GM21825 (cell line): ENCODE measurements at regions not wholly inside any gene's neighbourhood (a gene's known extent, or its start where the extent isn't known, plus 50 kb on each side); places are given as distances from the start of the nearest gene placed in this dataset.
"Not testable (repeated sequence)": the region's sequence is repeated elsewhere in the genome, so short reads cannot be mapped to it uniquely, and the experiment has no call there.

Experiments
- ATAC-seq: cut with Tn5 transposase; IDR thresholded peaks from one replicate; pipeline ENCODE4 v1.9.1; 2021; ENCODE audit warnings: mild to moderate bottlenecking, moderate library complexity; ENCODE audit not compliant: unreplicated experiment

DNA sequence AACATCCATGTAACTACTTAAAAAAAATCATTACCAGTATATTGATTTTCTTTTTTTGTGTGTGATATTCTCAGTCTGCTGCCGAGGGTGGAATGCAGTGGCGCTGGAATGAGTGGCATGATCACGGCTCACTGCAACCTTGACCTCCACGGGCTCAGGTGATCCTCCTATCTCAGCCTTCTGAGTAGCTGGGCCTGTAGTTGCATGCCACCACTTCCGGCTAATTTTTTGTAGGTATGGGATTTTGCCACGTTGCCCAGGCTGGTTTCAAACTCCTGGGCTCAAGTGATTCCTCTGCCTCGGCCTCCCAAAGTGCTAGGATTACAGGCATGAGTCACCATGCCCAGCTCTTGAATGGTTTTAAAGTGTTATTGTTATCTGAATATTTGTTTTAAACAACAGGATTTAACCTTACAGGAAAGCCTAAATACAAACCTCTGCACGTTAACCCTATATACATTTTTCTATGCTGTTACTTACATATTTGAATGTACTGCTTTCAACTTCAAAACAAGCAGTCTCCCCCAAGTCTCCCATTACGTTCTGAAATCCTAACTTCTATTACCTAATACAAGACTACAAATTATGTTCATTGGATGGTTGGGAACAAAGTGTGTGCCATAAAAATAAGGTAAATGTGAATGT lies 61.7 kb downstream of the KPNA2 start:
- ATAC-seq: no peak

GRCh38 chr17:68099341-68099753 lies 63.8 kb downstream of the KPNA2 start:
- not testable (repeated sequence) for ATAC-seq

GRCh38 chr17:68100000-68100641 lies 64.6 kb downstream of the KPNA2 start:
- no peak for ATAC-seq

DNA sequence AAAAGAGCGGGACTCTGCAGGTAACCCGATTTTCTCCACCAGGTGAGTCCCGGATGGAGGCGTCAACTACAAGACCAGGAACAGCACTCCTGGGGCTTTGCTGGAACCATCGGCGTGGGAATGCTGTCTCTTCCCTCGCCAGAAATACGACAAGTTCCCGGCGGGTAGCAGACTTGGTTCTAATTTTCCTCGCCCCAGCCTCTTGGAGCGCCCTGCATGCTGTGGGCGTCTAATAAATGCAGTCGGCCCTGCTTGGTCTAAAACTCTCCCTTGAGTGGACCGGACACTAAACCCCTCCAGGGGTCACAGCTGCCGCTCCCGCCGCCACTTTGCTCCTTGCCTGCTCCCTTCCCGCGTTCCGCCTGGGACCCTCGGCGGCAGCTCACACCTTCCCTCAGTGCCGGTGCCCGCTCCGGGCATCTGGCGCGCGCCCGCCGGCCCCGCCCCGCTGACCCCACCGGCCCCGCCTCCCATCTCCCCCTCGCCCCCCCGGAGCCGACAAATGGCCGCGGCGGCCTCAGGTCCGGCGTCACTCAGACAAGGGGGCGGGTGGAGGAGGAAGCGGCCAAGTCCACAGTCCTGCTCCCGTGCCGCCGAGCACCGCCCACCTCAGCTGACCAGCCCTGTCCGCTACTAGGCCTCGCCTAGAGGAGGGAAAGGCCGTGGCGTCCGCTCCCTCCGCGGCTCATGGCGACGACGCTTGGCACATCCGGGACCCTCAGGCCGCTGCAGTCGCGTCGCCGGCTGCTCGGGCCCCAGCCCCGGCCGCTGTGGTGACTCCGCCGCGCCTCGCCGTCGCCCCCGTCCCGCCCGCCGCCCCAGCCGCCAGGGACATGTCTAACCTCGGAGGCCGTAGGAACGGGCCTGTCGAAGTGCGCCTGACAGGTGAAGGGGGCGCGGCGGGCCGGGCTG lies 65.8 kb downstream of the KPNA2 start:
- ATAC-seq: peak; percentile 85

DNA sequence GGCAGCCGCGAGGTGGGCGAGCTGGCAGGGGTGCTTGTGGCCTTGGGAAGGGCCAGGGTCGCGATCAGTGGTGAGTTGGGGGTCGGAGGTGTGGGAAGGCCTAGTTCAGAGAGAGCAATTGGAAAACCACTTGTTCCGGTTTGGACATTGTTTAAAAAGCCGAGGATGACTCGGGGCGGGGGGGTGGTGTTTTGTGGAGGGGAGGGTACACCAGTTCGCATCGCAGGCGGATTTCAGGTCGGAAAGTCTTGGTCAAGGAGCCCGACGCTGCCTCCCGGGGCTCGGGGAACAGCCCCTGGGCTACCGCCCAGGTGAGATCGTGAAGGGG lies 66.4 kb downstream of the KPNA2 start:
- ATAC-seq: no peak

GRCh38 chr17:68102318-68102758 lies 66.8 kb downstream of the KPNA2 start:
- no peak for ATAC-seq

GRCh38 chr17:68103148-68103547 lies 67.6 kb downstream of the KPNA2 start:
- ATAC-seq: no peak

- no peak for ATAC-seq
Observed at GRCh38 chr17:68106085-68106484, 70.5 kb downstream of the KPNA2 start.

DNA sequence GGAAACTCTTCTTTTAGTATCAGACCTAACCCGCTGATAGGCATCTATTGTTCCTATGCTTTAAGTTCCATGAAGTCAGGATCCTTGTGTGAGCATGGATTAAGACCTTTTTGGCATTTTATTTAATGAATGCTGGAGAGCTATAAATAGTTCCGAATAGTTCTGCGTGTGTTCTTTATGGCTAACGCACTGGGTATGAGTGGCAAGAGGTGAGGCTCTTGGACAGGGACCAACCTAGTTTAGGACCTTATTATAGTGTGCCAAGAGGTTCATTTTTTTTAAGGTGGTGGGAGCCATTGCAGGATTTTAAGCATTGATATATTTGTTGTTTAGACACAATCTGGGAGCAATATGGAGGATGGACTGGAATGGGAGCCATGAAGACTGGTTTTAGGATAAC lies 71.8 kb downstream of the KPNA2 start:
- no peak for ATAC-seq

DNA sequence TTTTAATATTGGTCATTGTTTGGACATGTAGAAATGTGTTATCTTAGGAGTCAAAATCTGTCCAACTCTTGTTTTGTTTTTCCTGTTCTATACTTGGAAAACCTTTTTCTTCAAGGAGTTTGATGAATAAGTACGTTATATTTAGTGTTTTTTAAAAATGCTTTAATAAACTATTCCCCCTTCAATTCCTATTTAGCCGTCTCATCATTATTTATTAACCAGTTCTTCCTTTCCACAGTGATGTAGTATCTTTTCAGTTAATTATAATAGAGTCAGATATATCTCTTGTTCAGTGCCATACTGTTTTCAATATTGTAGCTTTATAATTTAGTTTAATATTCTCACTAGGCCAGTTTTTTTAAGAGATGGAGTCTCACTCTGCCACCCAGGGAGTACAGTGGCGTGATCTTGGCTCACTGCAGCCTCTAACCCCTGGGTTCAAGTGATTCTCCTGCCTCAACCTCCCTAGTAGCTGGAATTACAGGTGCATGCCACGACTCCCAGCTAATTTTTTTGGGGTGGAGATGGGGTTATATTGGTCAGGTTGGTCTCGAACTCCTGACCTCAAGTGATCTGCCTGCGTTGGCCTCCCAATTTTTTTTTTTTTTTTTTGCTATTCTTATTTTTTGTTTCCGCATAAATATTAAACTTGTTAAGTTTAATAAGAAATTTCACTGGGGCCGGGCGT lies 72.9 kb downstream of the KPNA2 start:
- ATAC-seq: no peak

- ATAC-seq: not testable (repeated sequence)
Observed at GRCh38 chr17:68109404-68109803, 73.9 kb downstream of the KPNA2 start.

- ATAC-seq: not testable (repeated sequence)
Observed at GRCh38 chr17:68116211-68116610, 80.7 kb downstream of the KPNA2 start.

GRCh38 chr17:68122587-68122986 lies 87.1 kb downstream of the KPNA2 start:
- ATAC-seq: no peak

DNA sequence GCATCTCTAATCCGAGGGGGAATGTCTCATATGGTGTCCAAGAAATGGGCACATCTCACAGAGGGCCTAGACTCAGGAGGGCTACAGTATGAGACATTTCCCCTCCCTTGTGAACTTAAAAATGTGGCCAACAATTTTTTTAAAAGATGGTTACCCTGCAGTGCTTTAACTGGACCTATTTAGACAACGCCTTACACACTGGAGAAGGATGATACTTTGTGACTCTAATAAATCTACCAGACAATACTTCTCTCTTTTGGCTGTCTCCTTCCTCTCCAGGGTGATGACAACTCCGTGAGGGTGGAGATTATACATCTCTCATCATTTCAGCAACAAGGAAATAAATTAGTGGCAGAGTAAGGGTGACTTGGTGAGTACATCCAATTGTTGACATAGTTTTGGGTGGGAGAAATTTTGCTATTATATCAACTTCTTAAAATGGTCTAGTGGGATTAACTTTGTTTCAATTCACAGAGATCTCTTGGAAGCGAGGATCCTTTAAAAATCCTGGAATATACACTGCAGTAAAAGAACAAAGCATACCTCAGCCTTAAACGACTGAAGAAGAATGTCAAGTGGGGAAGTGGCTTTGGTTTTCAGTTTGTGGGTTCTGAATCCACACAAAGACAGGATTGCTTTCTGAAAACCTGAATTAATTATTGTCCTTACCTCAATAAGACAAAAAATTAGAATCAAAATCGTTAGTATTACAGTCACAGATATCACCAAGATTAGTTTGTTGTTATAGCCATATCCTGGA lies 89.8 kb downstream of the KPNA2 start:
- ATAC-seq: no peak

DNA sequence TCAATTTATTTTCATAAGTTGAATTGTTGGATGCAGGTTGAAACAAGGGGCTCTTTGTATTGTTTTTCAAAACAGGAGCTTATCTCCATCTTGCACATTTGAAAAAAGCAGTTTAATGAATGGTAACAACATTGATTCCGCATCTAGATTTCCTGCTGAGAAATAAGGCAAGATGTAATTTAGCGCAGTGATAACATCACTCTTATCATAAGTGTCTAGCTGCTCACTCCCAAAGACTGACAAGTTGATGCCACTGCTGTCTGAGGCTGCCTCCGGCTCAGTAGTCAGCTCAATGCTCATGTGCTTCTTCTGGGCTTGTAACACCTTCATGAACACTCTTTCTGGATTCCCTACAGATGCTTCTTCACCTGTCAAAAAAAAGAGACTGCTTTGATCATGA lies 92.4 kb downstream of the KPNA2 start:
- ATAC-seq: no peak

- ATAC-seq: no peak
Observed at GRCh38 chr17:68131456-68131855, 95.9 kb downstream of the KPNA2 start.

DNA sequence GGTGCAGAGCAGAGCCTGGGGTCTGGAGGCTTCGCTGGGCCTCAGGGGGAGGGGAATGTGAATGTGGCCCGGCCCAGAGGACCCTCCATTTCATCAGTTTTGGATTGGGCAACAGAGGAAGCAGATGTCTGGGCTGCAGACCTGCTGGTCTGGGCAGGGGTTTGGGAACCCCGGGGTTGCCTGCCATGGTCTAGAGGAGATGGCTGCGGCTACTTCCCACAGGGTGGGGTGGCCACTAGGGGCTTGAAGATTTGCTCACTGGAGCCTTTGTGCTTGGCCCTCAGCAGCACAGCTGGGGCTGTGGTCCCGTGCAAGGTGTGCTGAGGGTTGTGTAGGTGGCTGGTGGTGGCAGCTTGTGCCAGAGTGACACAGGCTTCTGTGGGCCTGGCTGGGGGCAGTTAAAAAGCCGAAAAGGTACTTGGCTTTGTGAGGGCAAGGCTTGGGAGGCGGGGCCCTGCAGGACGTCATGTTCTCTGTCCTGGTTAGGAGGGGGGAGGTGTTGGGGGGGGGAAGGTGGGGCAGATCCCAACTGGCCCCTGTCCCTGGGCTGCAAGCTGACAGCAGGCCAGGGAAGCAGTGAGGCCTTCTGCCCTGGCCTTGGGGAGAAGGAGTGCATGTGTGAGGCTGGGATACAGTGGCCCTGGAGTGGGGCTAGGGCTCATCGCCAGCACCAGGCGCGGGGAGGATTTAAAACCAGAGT lies 98.0 kb downstream of the KPNA2 start:
- ATAC-seq: no peak

DNA sequence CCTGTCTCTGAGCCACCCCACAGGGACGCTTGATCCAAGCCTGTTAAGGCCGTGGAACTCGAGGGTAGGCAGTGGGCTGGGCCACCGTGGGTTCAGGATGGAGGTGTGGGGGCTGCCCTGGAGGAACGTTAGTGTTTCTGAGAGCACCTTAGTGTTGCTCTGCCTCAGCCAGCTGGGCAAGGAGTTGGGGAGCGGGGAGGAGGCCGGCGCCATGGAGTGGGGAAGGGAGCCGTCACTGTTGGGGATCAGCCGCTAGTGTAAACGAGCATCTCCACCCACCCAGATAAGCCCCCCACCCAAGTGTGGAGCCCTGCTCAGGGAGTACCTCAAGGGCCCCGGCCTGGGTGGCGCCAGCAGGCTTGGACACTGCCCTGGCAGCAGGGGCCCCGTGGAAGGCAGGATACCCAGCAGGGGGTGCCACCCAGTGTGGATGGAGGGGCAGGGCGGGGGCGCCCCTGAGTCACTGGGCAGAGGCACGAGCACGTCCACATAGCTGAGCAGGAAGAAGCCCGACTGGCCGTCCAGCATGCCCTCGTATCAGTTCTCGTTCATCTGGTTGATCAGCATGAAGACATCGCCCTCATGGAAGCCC lies 98.6 kb downstream of the KPNA2 start:
- ATAC-seq: no peak

DNA sequence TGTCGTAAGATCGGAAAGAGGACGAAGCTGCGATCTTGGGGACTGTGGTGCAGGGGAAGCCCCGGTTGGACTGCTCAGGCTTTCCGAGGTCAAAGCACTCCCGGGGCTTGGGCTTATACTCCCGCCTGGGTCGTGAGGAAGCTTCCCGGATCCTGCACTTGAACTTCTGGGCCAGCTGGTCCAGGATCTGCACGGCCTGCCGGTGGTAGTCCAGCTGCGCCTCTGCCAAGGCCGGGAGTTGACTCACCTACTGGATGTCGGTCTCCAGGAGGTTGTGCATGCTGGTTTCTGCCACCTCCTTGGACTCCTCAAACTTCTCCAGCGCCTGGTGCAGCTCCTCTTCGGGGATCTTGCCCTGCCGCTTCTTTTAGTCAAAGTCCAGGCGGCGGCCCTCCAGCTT lies 99.2 kb downstream of the KPNA2 start:
- no peak for ATAC-seq
